Keratinocyte (primary cell): ENCODE measurements at regions not wholly inside any gene's neighbourhood (a gene's known extent, or its start where the extent isn't known, plus 50 kb on each side); places are given as distances from the start of the nearest gene placed in this dataset.

Source experiments
- DNase-seq: peaks from one replicate; pipeline ENCODE4 v3.0.0-alpha.2; 2011; ENCODE audit warnings: low read depth, missing footprints, low spot score
- FAIRE-seq: peaks from 2 replicates; lab custom pipeline; 2011; peaks lifted over from hg19 to GRCh38; lab: Jason Lieb, UNC
- H2AFZ ChIP-seq: 2 replicates; pipeline ENCODE4 v1.6.0; 2012; ENCODE audit warnings: low read length, control low read depth, inconsistent platforms; ENCODE audit not compliant: control insufficient read depth
- H3K27ac ChIP-seq: 2 replicates; pipeline ENCODE4 v1.5.1; 2011; ENCODE audit warnings: low read length; ENCODE audit not compliant: control insufficient read depth, insufficient read depth
- H3K27me3 ChIP-seq: 3 replicates; pipeline ENCODE4 v1.6.0; 2011; ENCODE audit warnings: low read length; ENCODE audit not compliant: control insufficient read depth, insufficient read depth; ENCODE audit errors: extremely low read depth
- H3K36me3 ChIP-seq, 2 experiments: 2 replicates in 1 of 2; 3 replicates in 1 of 2; pipeline ENCODE4 v1.5.1; 2011; ENCODE audit warnings: low read length in 2 of 2, mild to moderate bottlenecking in 1 of 2; ENCODE audit not compliant: control insufficient read depth in 2 of 2, insufficient read depth in 2 of 2; ENCODE audit errors: extremely low read depth in 1 of 2
- H3K4me1 ChIP-seq: 3 replicates; pipeline ENCODE4 v1.5.1; 2011; ENCODE audit warnings: low read length; ENCODE audit not compliant: control insufficient read depth, insufficient read depth; ENCODE audit errors: extremely low read depth
- H3K4me2 ChIP-seq: 3 replicates; pipeline ENCODE4 v1.6.0; 2011; ENCODE audit warnings: low read depth, low read length; ENCODE audit not compliant: control insufficient read depth, insufficient read depth; ENCODE audit errors: extremely low read depth
- H3K4me3 ChIP-seq, 3 experiments: fragments of 200-600 bp in 1 of 3; sonication (generic) in 1 of 3; 2 replicates in 2 of 3; 3 replicates in 1 of 3; pipeline ENCODE4 v1.5.1; 2011 to 2016; ENCODE audit warnings: low read length in 3 of 3, mild to moderate bottlenecking in 3 of 3, control low read depth in 2 of 3, inconsistent platforms in 1 of 3, low read depth in 1 of 3, mixed read lengths in 1 of 3, mixed run types in 1 of 3, moderate library complexity in 1 of 3; ENCODE audit not compliant: control insufficient read depth in 2 of 3, insufficient read depth in 2 of 3; ENCODE audit errors: extremely low read depth in 1 of 3
- H3K79me2 ChIP-seq: 2 replicates; pipeline ENCODE4 v1.6.0; 2012; ENCODE audit warnings: low read length; ENCODE audit not compliant: control insufficient read depth, insufficient read depth
- H3K9ac ChIP-seq: 3 replicates; pipeline ENCODE4 v1.6.0; 2011; ENCODE audit warnings: low read length; ENCODE audit not compliant: control insufficient read depth, insufficient read depth; ENCODE audit errors: extremely low read depth
- H3K9me1 ChIP-seq: 3 replicates; pipeline ENCODE4 v1.6.0; 2011; ENCODE audit warnings: low read length; ENCODE audit not compliant: control insufficient read depth, insufficient read depth; ENCODE audit errors: extremely low read depth
- H3K9me3 ChIP-seq: 2 replicates; pipeline ENCODE4 v1.5.1; 2012; ENCODE audit warnings: low read depth, low read length; ENCODE audit not compliant: control insufficient read depth
- H4K20me1 ChIP-seq: 3 replicates; pipeline ENCODE4 v1.6.0; 2011; ENCODE audit warnings: low read length; ENCODE audit not compliant: control insufficient read depth, insufficient read depth; ENCODE audit errors: extremely low read depth
- CTCF ChIP-seq, 3 experiments: IDR thresholded peaks in 1 of 3; conservative IDR thresholded peaks in 1 of 3; optimal IDR thresholded peaks in 1 of 3; 2 replicates in 2 of 3; 3 replicates in 1 of 3; pipeline versions ENCODE3 to v1.5.1; 2011; ENCODE audit warnings: low read length in 3 of 3, mild to moderate bottlenecking in 3 of 3, moderate library complexity in 2 of 3, control low read depth in 1 of 3, inconsistent platforms in 1 of 3; ENCODE audit not compliant: insufficient read depth in 2 of 3; ENCODE audit errors: extremely low read depth in 1 of 3
- EZH2 ChIP-seq: IDR thresholded peaks from one replicate; pipeline ENCODE4 v1.6.1; 2012; ENCODE audit warnings: inconsistent platforms, mild to moderate bottlenecking, low read length, moderate library complexity
- dilution Hi-C: fragments of 300-500 bp; cut with MboI; formaldehyde crosslinking; loops from one replicate; pipeline ENCODE4 v1.7.0; 2020; ENCODE audit warnings: low sequenced_read_pairs; ENCODE audit not compliant: extremely low pct_ligation_motif_present

GRCh38 chr2:71938659-71939587, 208.7 kb downstream of the CYP26B1 start:
- no peak overlapping the region for H3K27ac ChIP-seq
- H4K20me1 ChIP-seq, result no peaks in the 10 kb centered on the region
- H3K4me2 ChIP-seq, result no peak overlapping the region
- H3K9me1 ChIP-seq, result no peaks in the 10 kb centered on the region
- FAIRE-seq, result no peak
- dilution Hi-C loops, result no loop called here
- TF ChIP-seq EZH2 (no peak), CTCF (optimal IDR thresholded peaks at IDR 0.05 in 1 of 3, IDR thresholded peaks at IDR 0.05 in 1 of 3, conservative IDR thresholded peaks at IDR 0.05 in 1 of 3; ENCODE audit: extremely low read depth in 1 of 3, insufficient read depth in 2 of 3, low read length in 3 of 3) (no peak)
- H3K4me3 ChIP-seq, result no peak overlapping the region
- no peaks in the 10 kb centered on the region for H3K79me2 ChIP-seq
- H3K9me3 ChIP-seq, result no peaks in the 10 kb centered on the region
- no peak overlapping the region for H2AFZ ChIP-seq
- DNase-seq, result no peak
- peaks cover 4% of the 10 kb centered on the region for H3K4me1 ChIP-seq
- peaks cover 6% of the 10 kb centered on the region for H3K27me3 ChIP-seq
- no peak overlapping the region for H3K9ac ChIP-seq
- H3K36me3 ChIP-seq, result no peaks in the 10 kb centered on the region

GRCh38 chr2:71938108-71938507, 209.6 kb downstream of the CYP26B1 start:
- Histone ChIP-seq H2AFZ (no peak overlapping the region), H3K9ac (no peak overlapping the region), H3K79me2 (no peaks in the 10 kb centered on the region), H3K27me3 (peaks cover 4% of the 10 kb centered on the region), H3K4me2 (no peak overlapping the region), H3K9me3 (no peaks in the 10 kb centered on the region), H3K36me3 (no peaks in the 10 kb centered on the region), H3K4me1 (peaks cover 4% of the 10 kb centered on the region), H3K9me1 (no peaks in the 10 kb centered on the region), H3K27ac (no peak overlapping the region), H3K4me3 (no peak overlapping the region), H4K20me1 (no peaks in the 10 kb centered on the region)
- dilution Hi-C loops, result no loop called here
- TF ChIP-seq CTCF (optimal IDR thresholded peaks at IDR 0.05 in 1 of 3, IDR thresholded peaks at IDR 0.05 in 1 of 3, conservative IDR thresholded peaks at IDR 0.05 in 1 of 3; ENCODE audit: extremely low read depth in 1 of 3, insufficient read depth in 2 of 3, low read length in 3 of 3) (no peak), EZH2 (no peak)
- DNase-seq, result no peak
- FAIRE-seq, result no peak
